ENCODE measurements at regions not wholly inside any gene's neighbourhood (a gene's known extent, or its start where the extent isn't known, plus 50 kb on each side); places are given as distances from the start of the nearest gene placed in this dataset.
"Not testable (repeated sequence)": the region's sequence is repeated elsewhere in the genome, so short reads cannot be mapped to it uniquely, and the experiment has no call there.

- TF ChIP-seq, protein P1, sequence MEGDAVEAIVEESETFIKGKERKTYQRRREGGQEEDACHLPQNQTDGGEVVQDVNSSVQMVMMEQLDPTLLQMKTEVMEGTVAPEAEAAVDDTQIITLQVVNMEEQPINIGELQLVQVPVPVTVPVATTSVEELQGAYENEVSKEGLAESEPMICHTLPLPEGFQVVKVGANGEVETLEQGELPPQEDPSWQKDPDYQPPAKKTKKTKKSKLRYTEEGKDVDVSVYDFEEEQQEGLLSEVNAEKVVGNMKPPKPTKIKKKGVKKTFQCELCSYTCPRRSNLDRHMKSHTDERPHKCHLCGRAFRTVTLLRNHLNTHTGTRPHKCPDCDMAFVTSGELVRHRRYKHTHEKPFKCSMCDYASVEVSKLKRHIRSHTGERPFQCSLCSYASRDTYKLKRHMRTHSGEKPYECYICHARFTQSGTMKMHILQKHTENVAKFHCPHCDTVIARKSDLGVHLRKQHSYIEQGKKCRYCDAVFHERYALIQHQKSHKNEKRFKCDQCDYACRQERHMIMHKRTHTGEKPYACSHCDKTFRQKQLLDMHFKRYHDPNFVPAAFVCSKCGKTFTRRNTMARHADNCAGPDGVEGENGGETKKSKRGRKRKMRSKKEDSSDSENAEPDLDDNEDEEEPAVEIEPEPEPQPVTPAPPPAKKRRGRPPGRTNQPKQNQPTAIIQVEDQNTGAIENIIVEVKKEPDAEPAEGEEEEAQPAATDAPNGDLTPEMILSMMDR (IDR thresholded peaks at IDR 0.05; ENCODE audit: borderline replicate concordance, extremely low read depth, low read length, poor library complexity, severe bottlenecking) = no peak
- no peak for TF ChIP-seq EZH2 (IDR thresholded peaks at IDR 0.05; ENCODE audit: borderline replicate concordance, low read depth, low read length, severe bottlenecking)
- Histone ChIP-seq H4K20me1 (ENCODE audit: insufficient read depth, low read length) (no peaks in the 10 kb centered on the region), H3K9me3 (ENCODE audit: insufficient read depth, low read length, severe bottlenecking) (no peaks in the 10 kb centered on the region), H3K36me3 (ENCODE audit: insufficient read depth, low read length) (no peaks in the 10 kb centered on the region), H3K9ac (ENCODE audit: low read depth, low read length) (no peak overlapping the region), H3K4me1 (ENCODE audit: insufficient read depth, low read length) (no peaks in the 10 kb centered on the region), H3K4me3 (ENCODE audit: low read depth in 1 of 2, low read length in 2 of 2) (no peak overlapping the region), H3K27me3 (ENCODE audit: insufficient read depth, low read length, poor library complexity) (no peaks in the 10 kb centered on the region), H3K4me2 (ENCODE audit: insufficient read depth, low read length) (no peak overlapping the region), H2AFZ (ENCODE audit: low read depth, low read length) (no peak overlapping the region), H3K27ac (ENCODE audit: low read length) (no peak overlapping the region), H3K79me2 (ENCODE audit: insufficient read depth, low read length) (no peaks in the 10 kb centered on the region)
- no peak for DNase-seq
- ATAC-seq (ENCODE audit: insufficient read depth, low read depth) = no peak
Observed at GRCh38 chr7:86091369-86091768, 552.3 kb upstream of the GRM3 start.

- Histone ChIP-seq H3K4me3 (ENCODE audit: low read depth in 1 of 2, low read length in 2 of 2) (no peak overlapping the region), H4K20me1 (ENCODE audit: insufficient read depth, low read length) (no peaks in the 10 kb centered on the region), H3K4me1 (ENCODE audit: insufficient read depth, low read length) (no peaks in the 10 kb centered on the region), H3K79me2 (ENCODE audit: insufficient read depth, low read length) (no peaks in the 10 kb centered on the region), H3K27ac (ENCODE audit: low read length) (no peak overlapping the region), H3K27me3 (ENCODE audit: insufficient read depth, low read length, poor library complexity) (no peaks in the 10 kb centered on the region), H2AFZ (ENCODE audit: low read depth, low read length) (no peak overlapping the region), H3K9ac (ENCODE audit: low read depth, low read length) (no peak overlapping the region), H3K36me3 (ENCODE audit: insufficient read depth, low read length) (no peaks in the 10 kb centered on the region), H3K4me2 (ENCODE audit: insufficient read depth, low read length) (no peak overlapping the region), H3K9me3 (ENCODE audit: insufficient read depth, low read length, severe bottlenecking) (no peaks in the 10 kb centered on the region)
- DNase-seq (no peak), ATAC-seq (ENCODE audit: insufficient read depth, low read depth) (no peak)
- TF ChIP-seq EZH2 (IDR thresholded peaks at IDR 0.05; ENCODE audit: borderline replicate concordance, low read depth, low read length, severe bottlenecking) = no peak
- TF ChIP-seq, protein P1 (IDR thresholded peaks at IDR 0.05; ENCODE audit: borderline replicate concordance, extremely low read depth, low read length, poor library complexity, severe bottlenecking) = no peak
Observed at GRCh38 chr7:86089455-86089854, 554.3 kb upstream of the GRM3 start.

DNA sequence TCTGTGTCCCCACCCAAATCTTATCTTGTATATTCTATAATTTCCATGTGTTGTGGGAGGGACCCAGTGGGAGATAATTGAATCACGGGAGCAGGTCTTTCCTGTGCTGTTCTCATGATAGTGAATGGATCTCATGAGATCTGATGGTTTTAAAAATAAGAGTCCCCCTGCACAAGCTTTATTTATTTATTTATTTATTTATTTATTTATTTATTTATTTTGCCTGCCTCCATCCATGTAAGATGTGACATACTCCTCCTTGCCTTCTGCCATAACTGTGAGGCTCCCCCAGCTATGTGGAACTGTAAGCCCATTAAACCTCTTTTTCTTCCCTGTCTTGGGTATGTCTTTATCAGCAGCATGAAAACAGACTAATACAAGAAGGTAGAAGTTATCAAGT is 579.1 kb upstream of the GRM3 start:
- not testable (repeated sequence) for H3K4me2 ChIP-seq (ENCODE audit: insufficient read depth, low read length); H3K9ac ChIP-seq (ENCODE audit: low read depth, low read length); H3K4me1 ChIP-seq (ENCODE audit: insufficient read depth, low read length); H3K9me3 ChIP-seq (ENCODE audit: insufficient read depth, low read length, severe bottlenecking); H3K27ac ChIP-seq (ENCODE audit: low read length); H3K27me3 ChIP-seq (ENCODE audit: insufficient read depth, low read length, poor library complexity); ATAC-seq (ENCODE audit: insufficient read depth, low read depth); H4K20me1 ChIP-seq (ENCODE audit: insufficient read depth, low read length); H3K4me3 ChIP-seq (ENCODE audit: low read depth in 1 of 2, low read length in 2 of 2); DNase-seq; H3K36me3 ChIP-seq (ENCODE audit: insufficient read depth, low read length); H3K79me2 ChIP-seq (ENCODE audit: insufficient read depth, low read length); H2AFZ ChIP-seq (ENCODE audit: low read depth, low read length)

DNA sequence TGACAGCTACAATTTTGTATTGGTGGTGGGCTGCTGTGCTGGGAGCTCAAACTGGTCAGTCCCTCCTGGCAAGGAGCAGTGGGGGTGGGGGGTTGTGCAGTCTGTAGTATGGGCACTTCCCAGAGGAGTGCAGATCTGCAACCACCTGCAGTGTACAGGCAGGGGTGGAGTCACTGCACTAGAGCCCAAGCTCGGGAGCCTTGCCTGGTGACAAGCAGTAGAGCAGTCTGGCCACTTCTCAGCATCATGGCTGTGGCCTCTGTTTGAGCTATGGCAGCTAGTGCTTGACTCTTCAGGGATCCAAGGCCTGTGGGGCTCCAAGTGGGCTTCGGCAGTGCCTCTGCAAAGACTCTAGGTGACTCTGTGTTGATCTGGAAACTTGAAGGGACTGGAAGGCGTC is 585.1 kb upstream of the GRM3 start:
- ATAC-seq (ENCODE audit: insufficient read depth, low read depth) = no peak

More for the DNA sequence above, 585.1 kb upstream of the GRM3 start:
- H3K27ac ChIP-seq (ENCODE audit: low read length) = no peak overlapping the region
- H3K9ac ChIP-seq (ENCODE audit: low read depth, low read length) = no peak overlapping the region
- H3K36me3 ChIP-seq (ENCODE audit: insufficient read depth, low read length) = no peaks in the 10 kb centered on the region
- no peak overlapping the region for H3K4me2 ChIP-seq (ENCODE audit: insufficient read depth, low read length)
- no peak for DNase-seq
- H3K4me3 ChIP-seq (ENCODE audit: low read depth in 1 of 2, low read length in 2 of 2) = no peak overlapping the region
- no peak overlapping the region for H2AFZ ChIP-seq (ENCODE audit: low read depth, low read length)
- H3K27me3 ChIP-seq (ENCODE audit: insufficient read depth, low read length, poor library complexity) = no peaks in the 10 kb centered on the region
- H3K79me2 ChIP-seq (ENCODE audit: insufficient read depth, low read length) = no peaks in the 10 kb centered on the region
- peaks cover 5% of the 10 kb centered on the region for H3K9me3 ChIP-seq (ENCODE audit: insufficient read depth, low read length, severe bottlenecking)
- no peaks in the 10 kb centered on the region for H3K4me1 ChIP-seq (ENCODE audit: insufficient read depth, low read length)
- no peaks in the 10 kb centered on the region for H4K20me1 ChIP-seq (ENCODE audit: insufficient read depth, low read length)
- no peak for TF ChIP-seq EZH2 (IDR thresholded peaks at IDR 0.05; ENCODE audit: borderline replicate concordance, low read depth, low read length, severe bottlenecking)
- TF ChIP-seq, protein P1 (IDR thresholded peaks at IDR 0.05; ENCODE audit: borderline replicate concordance, extremely low read depth, low read length, poor library complexity, severe bottlenecking) = no peak
